ENCODE measurements at regions not wholly inside any gene's neighbourhood (a gene's known extent, or its start where the extent isn't known, plus 50 kb on each side); places are given as distances from the start of the nearest gene placed in this dataset.

DNA sequence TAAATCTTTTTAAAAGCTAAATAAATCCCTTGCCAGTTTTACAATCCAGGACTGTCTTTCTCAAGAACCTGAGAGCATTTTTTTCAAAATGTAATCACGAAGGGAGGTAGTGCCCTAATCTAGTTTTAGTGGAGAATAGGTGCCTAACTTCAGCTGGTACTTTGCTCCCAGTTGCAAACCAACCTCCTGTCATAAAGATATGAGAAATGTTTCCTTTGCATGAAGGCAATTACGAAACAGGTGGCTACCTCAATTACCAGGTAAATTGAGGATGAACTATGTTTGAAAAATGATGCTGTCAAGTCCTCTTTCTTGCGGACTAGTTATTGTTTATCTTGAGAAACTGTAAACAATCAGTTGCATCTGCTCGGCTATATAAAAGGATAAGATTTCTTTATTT, 437.9 kb downstream of the DAD1 start:
- no peak overlapping the region for H3K27ac ChIP-seq (ENCODE audit: low read depth, low read length)
- H3K4me1 ChIP-seq (ENCODE audit: insufficient read depth, low read length): no peaks in the 10 kb centered on the region
- H3K9me3 ChIP-seq (ENCODE audit: low read depth, low read length): no peaks in the 10 kb centered on the region
- no peak overlapping the region for H3K4me3 ChIP-seq (ENCODE audit: insufficient read depth, low read length)
- no peaks in the 10 kb centered on the region for H4K20me1 ChIP-seq (ENCODE audit: insufficient read depth, low read length)
- no peak overlapping the region for H3K4me2 ChIP-seq (ENCODE audit: insufficient read depth, low read length)
- H3K27me3 ChIP-seq (ENCODE audit: insufficient read depth, low read length): no peaks in the 10 kb centered on the region
- no peaks in the 10 kb centered on the region for H3K79me2 ChIP-seq (ENCODE audit: insufficient read depth, low read length)
- no peak overlapping the region for H2AFZ ChIP-seq (ENCODE audit: low read length)
- H3K36me3 ChIP-seq (ENCODE audit: insufficient read depth, low read length): no peaks in the 10 kb centered on the region
- DNase-seq (ENCODE audit: insufficient read length, low spot score, missing footprints): no peak
- TF ChIP-seq, protein P1, sequence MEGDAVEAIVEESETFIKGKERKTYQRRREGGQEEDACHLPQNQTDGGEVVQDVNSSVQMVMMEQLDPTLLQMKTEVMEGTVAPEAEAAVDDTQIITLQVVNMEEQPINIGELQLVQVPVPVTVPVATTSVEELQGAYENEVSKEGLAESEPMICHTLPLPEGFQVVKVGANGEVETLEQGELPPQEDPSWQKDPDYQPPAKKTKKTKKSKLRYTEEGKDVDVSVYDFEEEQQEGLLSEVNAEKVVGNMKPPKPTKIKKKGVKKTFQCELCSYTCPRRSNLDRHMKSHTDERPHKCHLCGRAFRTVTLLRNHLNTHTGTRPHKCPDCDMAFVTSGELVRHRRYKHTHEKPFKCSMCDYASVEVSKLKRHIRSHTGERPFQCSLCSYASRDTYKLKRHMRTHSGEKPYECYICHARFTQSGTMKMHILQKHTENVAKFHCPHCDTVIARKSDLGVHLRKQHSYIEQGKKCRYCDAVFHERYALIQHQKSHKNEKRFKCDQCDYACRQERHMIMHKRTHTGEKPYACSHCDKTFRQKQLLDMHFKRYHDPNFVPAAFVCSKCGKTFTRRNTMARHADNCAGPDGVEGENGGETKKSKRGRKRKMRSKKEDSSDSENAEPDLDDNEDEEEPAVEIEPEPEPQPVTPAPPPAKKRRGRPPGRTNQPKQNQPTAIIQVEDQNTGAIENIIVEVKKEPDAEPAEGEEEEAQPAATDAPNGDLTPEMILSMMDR (IDR thresholded peaks at IDR 0.05; ENCODE audit: extremely low read depth, low read depth, low read length): no peak

DNA sequence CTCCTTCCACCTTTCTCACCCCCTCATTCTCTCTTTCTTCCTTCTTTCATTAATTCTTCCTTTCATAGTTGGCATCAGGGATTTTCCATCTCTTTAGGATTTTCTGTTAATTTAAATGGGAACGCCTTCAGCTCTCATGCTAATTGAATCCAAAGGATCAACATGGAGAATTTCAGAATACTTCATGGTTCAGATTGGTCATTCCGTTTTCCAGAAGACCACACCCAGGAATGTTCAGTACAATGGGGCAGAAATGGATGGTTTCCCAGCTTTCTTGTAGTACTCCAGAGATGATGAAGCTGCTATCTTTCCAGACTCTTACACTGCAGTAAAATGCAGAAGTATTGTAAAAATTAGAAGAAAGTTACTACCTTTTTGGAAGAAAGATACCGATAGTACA, 440.0 kb downstream of the DAD1 start:
- DNase-seq (ENCODE audit: insufficient read length, low spot score, missing footprints): no peak
- Histone ChIP-seq H2AFZ (ENCODE audit: low read length) (no peak overlapping the region), H3K4me2 (ENCODE audit: insufficient read depth, low read length) (no peak overlapping the region), H3K79me2 (ENCODE audit: insufficient read depth, low read length) (no peaks in the 10 kb centered on the region), H3K36me3 (ENCODE audit: insufficient read depth, low read length) (no peaks in the 10 kb centered on the region), H3K4me3 (ENCODE audit: insufficient read depth, low read length) (no peak overlapping the region), H3K4me1 (ENCODE audit: insufficient read depth, low read length) (no peaks in the 10 kb centered on the region), H4K20me1 (ENCODE audit: insufficient read depth, low read length) (no peaks in the 10 kb centered on the region), H3K27me3 (ENCODE audit: insufficient read depth, low read length) (no peaks in the 10 kb centered on the region), H3K27ac (ENCODE audit: low read depth, low read length) (no peak overlapping the region), H3K9me3 (ENCODE audit: low read depth, low read length) (no peaks in the 10 kb centered on the region)
- TF ChIP-seq, protein P1 (IDR thresholded peaks at IDR 0.05; ENCODE audit: extremely low read depth, low read depth, low read length): no peak

DNA sequence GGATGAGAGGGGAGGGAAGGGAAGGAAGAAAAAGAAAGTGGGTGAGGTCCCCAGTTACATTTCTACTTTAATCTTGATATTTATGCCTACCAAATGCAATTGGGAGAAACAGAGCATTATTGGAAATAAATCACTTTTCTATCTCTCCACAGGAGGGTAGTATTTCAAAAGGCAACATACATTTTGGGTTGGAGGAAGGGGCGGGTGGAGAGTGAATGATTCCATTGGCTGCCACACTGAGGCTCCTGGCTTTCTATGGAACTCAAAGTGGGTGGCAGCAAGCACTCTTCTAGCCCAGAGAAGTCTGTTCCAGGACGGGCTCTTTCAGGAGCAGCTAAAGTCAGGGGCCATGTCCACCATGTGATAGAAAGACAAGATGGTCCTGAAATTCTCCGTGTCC, 441.3 kb downstream of the DAD1 start:
- Histone ChIP-seq H3K27me3 (ENCODE audit: insufficient read depth, low read length) (no peaks in the 10 kb centered on the region), H3K27ac (ENCODE audit: low read depth, low read length) (no peak overlapping the region), H4K20me1 (ENCODE audit: insufficient read depth, low read length) (no peaks in the 10 kb centered on the region), H2AFZ (ENCODE audit: low read length) (no peak overlapping the region), H3K36me3 (ENCODE audit: insufficient read depth, low read length) (no peaks in the 10 kb centered on the region), H3K4me2 (ENCODE audit: insufficient read depth, low read length) (no peak overlapping the region), H3K9me3 (ENCODE audit: low read depth, low read length) (no peaks in the 10 kb centered on the region), H3K4me3 (ENCODE audit: insufficient read depth, low read length) (no peak overlapping the region), H3K79me2 (ENCODE audit: insufficient read depth, low read length) (no peaks in the 10 kb centered on the region), H3K4me1 (ENCODE audit: insufficient read depth, low read length) (no peaks in the 10 kb centered on the region)
- TF ChIP-seq, protein P1 (IDR thresholded peaks at IDR 0.05; ENCODE audit: extremely low read depth, low read depth, low read length): no peak
- no peak for DNase-seq (ENCODE audit: insufficient read length, low spot score, missing footprints)

DNA sequence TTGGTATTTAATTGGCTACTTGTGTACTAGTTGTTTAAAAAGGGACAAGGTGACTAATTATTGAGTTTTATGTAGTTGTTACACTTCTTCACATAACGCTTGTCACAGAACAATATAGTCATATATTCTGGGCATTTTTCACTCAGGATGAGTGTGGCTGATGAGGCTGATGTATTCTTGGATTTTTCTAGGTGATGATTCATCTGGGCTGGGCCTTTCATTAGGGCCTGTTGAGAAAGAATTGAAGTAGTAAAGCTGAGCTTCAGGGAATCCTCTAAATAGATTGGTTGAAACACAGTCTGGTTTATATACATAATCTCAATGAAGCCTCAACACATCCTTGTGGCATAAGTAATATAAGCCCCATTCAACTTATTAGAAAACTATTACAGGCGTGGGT, 445.7 kb downstream of the DAD1 start:
- Histone ChIP-seq H3K79me2 (ENCODE audit: insufficient read depth, low read length) (no peaks in the 10 kb centered on the region), H3K4me2 (ENCODE audit: insufficient read depth, low read length) (no peak overlapping the region), H3K27ac (ENCODE audit: low read depth, low read length) (no peak overlapping the region), H3K4me1 (ENCODE audit: insufficient read depth, low read length) (no peaks in the 10 kb centered on the region), H3K4me3 (ENCODE audit: insufficient read depth, low read length) (no peak overlapping the region), H4K20me1 (ENCODE audit: insufficient read depth, low read length) (no peaks in the 10 kb centered on the region), H2AFZ (ENCODE audit: low read length) (no peak overlapping the region), H3K27me3 (ENCODE audit: insufficient read depth, low read length) (no peaks in the 10 kb centered on the region), H3K36me3 (ENCODE audit: insufficient read depth, low read length) (no peaks in the 10 kb centered on the region), H3K9me3 (ENCODE audit: low read depth, low read length) (no peaks in the 10 kb centered on the region)
- DNase-seq (ENCODE audit: insufficient read length, low spot score, missing footprints): peak; percentile 49
- TF ChIP-seq, protein P1 (IDR thresholded peaks at IDR 0.05; ENCODE audit: extremely low read depth, low read depth, low read length): no peak

Measured in osteoblast (primary cell).